GM04503 (cell line): ENCODE measurements at regions not wholly inside any gene's neighbourhood (a gene's known extent, or its start where the extent isn't known, plus 50 kb on each side); places are given as distances from the start of the nearest gene placed in this dataset.
"Not testable (repeated sequence)": the region's sequence is repeated elsewhere in the genome, so short reads cannot be mapped to it uniquely, and the experiment has no call there.

Experiments
- DNase-seq: peaks from one replicate; pipeline ENCODE4 v3.0.0-alpha.2; 2012; ENCODE audit warnings: low read depth

GRCh38 chr7:6990426-6991152 lies 164.5 kb upstream of the CCZ1B start:
- not testable (repeated sequence) for DNase-seq

DNA sequence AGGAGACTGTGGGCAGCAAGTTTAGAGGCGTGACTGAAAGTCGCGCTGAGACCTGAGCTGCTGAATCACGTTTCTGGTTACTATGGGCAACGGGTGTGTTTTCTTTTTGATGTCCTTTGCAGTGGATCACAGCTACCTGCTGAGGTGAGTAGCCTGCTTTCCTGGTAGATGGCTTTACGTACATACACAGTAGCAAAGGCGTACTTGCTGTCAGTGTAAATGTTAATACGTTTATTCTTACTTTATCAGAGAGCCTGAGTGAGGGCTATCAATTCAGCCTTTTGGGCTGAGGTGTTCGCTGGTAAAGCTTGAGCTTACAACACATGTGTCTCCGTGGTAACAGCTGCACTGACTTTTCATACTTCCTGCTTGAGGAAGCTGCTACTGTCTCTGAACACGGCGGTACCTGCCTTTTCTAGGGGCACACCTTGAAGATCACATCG lies 165.1 kb upstream of the CCZ1B start:
- not testable (repeated sequence) for DNase-seq

DNA sequence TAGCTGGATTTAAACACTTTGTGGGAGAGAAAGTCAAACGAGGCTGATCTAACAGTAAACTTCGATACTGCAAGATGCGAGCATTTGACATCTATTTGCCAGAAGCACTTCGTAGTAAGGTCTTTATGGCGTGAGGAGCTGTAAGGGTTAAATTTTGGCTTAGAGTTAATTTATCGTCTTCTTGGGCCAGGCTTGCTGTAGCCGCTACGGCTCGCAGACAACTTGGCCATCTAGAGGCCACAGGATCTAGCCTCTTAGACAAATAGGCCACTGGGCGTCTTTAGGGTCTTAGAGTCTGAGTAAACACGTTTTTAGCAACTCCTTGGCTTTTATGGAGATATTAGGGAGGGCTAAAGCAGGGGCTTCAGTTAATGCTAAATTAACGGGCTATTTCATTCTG lies 165.6 kb upstream of the CCZ1B start:
- DNase-seq: not testable (repeated sequence)

- not testable (repeated sequence) for DNase-seq
Measured at GRCh38 chr7:6992133-6992532, 166.1 kb upstream of the CCZ1B start.

- DNase-seq: not testable (repeated sequence)
Measured at GRCh38 chr7:6995026-6995425, 169.0 kb upstream of the CCZ1B start.

DNA sequence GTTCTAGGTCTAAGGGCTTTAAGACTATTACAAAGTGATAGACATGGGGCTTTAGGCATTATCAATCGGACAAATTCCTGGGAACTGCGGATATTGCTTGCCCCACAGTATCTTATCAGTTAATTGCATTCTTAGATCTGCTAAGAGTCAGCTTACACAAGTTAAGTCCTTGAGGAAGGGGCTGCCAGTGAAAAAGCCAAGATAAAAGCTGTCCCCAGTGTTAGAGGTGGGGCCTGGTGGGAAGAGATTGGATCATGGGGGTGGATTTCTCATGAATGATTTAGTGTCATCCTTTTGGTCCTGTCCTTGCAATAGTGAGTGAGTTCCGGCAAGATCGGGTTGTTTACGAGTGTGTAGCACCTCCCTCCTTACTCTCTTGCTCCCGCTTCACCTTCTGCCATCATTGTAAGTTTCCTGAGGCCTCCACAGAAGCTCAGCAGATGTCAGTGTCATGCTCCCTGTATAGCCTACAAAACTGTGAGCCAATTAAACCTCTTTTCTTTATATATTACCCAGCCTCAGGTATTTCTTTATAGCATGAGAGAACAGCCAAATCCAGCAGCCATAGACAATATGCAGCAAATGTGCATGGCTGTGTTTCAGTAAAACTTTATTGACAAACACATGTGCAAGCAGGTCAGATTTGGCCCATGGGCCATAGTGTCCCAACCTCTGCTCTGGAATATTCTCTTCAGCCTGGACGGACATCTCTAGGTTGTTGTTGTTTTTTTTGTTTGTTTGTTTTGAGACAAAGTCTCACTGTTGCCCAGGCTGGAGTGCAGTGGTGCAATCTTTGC lies 169.6 kb upstream of the CCZ1B start:
- not testable (repeated sequence) for DNase-seq

DNA sequence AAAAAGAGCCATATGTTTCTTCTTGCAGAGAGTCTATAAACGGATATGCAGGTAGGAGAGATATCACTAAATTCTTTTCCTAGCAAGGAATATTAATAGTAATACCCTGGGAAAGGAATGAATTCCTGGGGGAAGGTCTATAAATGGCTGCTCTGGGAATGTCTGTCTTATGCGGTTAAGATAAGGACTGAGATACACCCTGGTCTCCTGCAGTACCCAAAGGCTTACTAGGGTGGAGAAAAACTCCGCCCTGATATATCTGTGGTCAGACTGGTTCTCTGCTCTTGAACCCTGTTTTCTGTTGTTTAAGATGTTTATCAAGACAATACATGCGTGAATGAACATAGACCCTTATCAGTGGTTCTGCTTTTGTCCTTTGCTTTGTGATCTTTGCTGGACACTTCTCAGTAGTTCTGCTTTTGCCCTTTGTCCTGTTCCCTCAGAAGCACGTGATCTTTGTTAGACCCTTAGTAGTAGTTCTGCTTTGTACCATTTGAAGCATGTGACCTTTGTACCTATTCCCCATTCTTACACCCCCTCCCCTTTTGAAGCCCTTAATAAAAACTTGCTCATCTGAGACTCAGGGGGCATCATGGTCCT lies 173.1 kb upstream of the CCZ1B start:
- not testable (repeated sequence) for DNase-seq

- no peak for DNase-seq
Measured at GRCh38 chr7:7002418-7003062, 176.5 kb upstream of the CCZ1B start.

- DNase-seq: no peak
Measured at GRCh38 chr7:7005303-7005702, 177.0 kb upstream of the C1GALT1 start.

- not testable (repeated sequence) for DNase-seq
Measured at GRCh38 chr7:7005949-7006348, 176.4 kb upstream of the C1GALT1 start.

DNA sequence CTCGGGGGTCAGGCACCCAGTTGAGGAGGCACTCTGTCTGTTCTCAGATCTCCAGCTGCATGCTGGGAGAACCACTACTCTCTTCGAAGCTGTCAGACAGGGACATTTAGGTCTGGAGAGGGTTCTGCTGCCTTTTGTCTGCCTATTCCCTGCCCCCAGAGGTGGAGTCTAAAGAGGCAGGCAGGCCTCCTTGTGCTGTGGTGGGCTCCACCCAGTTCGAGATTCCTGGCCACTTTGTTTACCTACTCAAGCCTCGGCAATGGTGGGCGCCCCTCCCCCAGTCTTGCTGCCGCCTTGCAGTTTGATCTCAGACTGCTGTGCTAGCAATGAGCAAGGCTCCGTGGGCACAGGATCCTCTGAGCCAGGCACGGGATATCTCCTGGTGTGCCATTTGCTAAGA lies 171.1 kb upstream of the C1GALT1 start:
- not testable (repeated sequence) for DNase-seq

- not testable (repeated sequence) for DNase-seq
Measured at GRCh38 chr7:7011751-7012150, 170.6 kb upstream of the C1GALT1 start.

GRCh38 chr7:7014827-7015595 lies 167.3 kb upstream of the C1GALT1 start:
- DNase-seq: no peak

DNA sequence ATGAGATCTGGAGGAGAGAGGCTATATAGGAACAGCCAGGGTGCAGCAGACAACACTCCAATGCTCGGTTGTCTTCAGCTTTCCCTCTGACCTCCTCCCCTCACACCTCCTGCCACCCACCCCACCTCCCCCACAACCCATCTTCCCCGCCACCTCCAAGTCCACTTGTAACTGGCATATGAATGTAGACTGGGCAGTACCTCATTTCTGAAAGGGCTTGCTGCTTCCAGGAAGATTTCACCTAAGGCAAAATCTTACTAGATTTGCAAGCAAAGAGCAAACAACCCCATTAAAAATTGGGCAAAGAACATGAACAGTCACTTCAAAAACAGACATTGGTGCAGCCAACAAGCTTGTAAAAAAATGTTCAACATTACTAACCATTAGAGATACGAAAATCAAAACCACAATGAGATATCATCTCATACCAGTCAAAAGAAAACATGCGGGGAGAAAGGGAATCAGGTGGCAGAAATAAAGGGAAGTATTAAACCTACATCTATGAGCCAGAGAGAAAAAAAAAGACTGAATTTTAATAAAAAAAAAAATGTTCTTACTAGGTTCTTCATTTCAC lies 164.6 kb upstream of the C1GALT1 start:
- DNase-seq: no peak

- no peak for DNase-seq
Measured at GRCh38 chr7:7018290-7018689, 164.1 kb upstream of the C1GALT1 start.

DNA sequence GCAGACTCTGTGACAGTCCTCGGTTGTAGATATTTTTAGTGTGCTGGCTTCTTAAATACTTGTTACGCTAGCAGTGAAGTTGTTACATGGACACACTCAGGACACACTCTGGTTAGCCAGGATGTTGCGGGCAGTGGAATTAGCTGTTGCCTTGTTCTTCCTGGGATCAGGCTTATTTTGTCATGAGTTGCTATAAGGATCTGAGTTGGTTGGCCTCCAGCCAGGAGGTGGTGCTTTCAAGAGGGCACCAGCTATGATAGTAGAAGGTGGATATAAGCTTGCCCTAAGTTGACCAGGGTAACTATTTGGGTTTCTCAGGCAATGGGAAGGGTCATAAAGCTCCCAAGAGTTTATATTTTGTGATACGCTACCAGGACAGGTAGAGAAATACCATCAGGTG lies 150.1 kb upstream of the C1GALT1 start:
- no peak for DNase-seq

GRCh38 chr7:7035851-7036250 lies 146.5 kb upstream of the C1GALT1 start:
- no peak for DNase-seq

GRCh38 chr7:7042286-7042893 lies 140.0 kb upstream of the C1GALT1 start:
- not testable (repeated sequence) for DNase-seq

GRCh38 chr7:7044806-7045205 lies 137.5 kb upstream of the C1GALT1 start:
- DNase-seq: no peak

DNA sequence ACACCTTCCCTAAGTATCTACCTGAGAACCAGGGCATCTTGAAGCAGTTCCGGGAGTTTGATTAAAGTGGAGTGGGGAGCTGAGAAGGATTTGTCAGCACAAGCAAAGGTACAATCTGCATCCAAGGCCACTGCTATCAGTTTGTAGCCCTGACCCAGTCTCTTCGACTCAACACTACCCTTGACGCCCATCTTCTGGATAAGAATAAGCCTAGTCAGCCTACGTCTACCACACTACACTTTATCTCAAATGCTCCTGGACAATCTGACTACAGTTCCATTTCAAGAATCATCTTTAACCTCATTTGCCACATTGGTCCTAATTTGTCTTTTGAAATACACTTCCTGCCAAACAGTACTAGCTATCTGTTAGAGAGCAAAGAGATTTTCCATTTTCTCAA lies 134.1 kb upstream of the C1GALT1 start:
- no peak for DNase-seq
